ENCODE measurements at regions not wholly inside any gene's neighbourhood (a gene's known extent, or its start where the extent isn't known, plus 50 kb on each side); places are given as distances from the start of the nearest gene placed in this dataset.

GRCh38 chr4:181143250-181143854 is 1099.8 kb upstream of the TENM3 start (continued):
- TF ChIP-seq E4F1 (IDR thresholded peaks at IDR 0.05; ENCODE audit: borderline replicate concordance, partially characterized antibody) (no peak), BMI1 (IDR thresholded peaks at IDR 0.05; ENCODE audit: borderline replicate concordance) (no peak)

GRCh38 chr4:181146051-181146450 is 1097.2 kb upstream of the TENM3 start:
- Histone ChIP-seq H3K4me3 (no peak overlapping the region), H3K4me1 (ENCODE audit: control insufficient read depth, insufficient read depth, low read length) (no peaks in the 10 kb centered on the region), H2AFZ (ENCODE audit: control insufficient read depth, low read depth, low read length) (no peak overlapping the region), H4K20me1 (ENCODE audit: control insufficient read depth, insufficient read depth) (no peaks in the 10 kb centered on the region), H3K4me2 (ENCODE audit: control insufficient read depth, insufficient read depth) (no peak overlapping the region), H3K27ac (ENCODE audit: control insufficient read depth, insufficient read depth) (no peak overlapping the region), H3K9ac (ENCODE audit: control insufficient read depth, insufficient read depth, low read length) (no peak overlapping the region), H3K27me3 (replicated peaks in 1 of 2; ENCODE audit: control insufficient read depth in 2 of 2, insufficient read depth in 2 of 2, low read length in 1 of 2) (no peaks in the 10 kb centered on the region; a peak in 1 of 4 replicates), H3K36me3 (ENCODE audit: control insufficient read depth in 2 of 2, insufficient read depth in 2 of 2, low read length in 1 of 2) (no peaks in the 10 kb centered on the region), H3K9me3 (replicated peaks; ENCODE audit: control insufficient read depth, insufficient read depth, low read length) (no peaks in the 10 kb centered on the region), H3K79me2 (ENCODE audit: control insufficient read depth, insufficient read depth, low read length) (no peaks in the 10 kb centered on the region)
- FAIRE-seq = no peak
- intact Hi-C loops (cut with micrococcal nuclease; ENCODE audit: unreplicated experiment) = loop anchor here (10.0 kb wide), 1 partner anchor 1659 kb away; no protein-coding TSS in a partner anchor
- RAD21 ChIA-PET (ENCODE audit: unreplicated experiment) = interaction anchor here (1.1 kb wide), 1 partner anchor 383 kb away, joined by 3 read pairs; no protein-coding TSS in a partner anchor
- no peak for DNase-seq (ENCODE audit: low read depth, low spot score)
- SMC1A ChIA-PET (ENCODE audit: uncharacterized antibody, unreplicated experiment) = interaction anchor here (1.3 to 2.1 kb wide), 2 partner anchors 11 to 157 kb away, joined by 3 to 5 read pairs; no protein-coding TSS in a partner anchor
- in situ Hi-C loops (cut with MboI) = no loop called here
- BruUV-seq (replicated peaks) = no TSS peak
- no peak for ATAC-seq
- POLR2A ChIA-PET = no interaction called here
- CTCF ChIA-PET = interaction anchor here (0.9 to 1.8 kb wide), 3 partner anchors 16 to 236 kb away, joined by 3 to 5 read pairs (median 4); no protein-coding TSS in a partner anchor
- 80% methylated on average over 1 of the region's 1 CpG for WGBS (ENCODE audit: insufficient coverage, insufficient replicate concordance, low lambda C conversion rate, missing lambda C conversion rate)
- TF ChIP-seq TCF7 (IDR thresholded peaks at IDR 0.05; ENCODE audit: borderline replicate concordance) (no peak), NFYA (IDR thresholded peaks at IDR 0.05; ENCODE audit: borderline replicate concordance, low read depth, low read length) (no peak), KDM1A (IDR thresholded peaks at IDR 0.05; ENCODE audit: borderline replicate concordance) (no peak), ZSCAN29 (IDR thresholded peaks at IDR 0.05) (no peak), ZBTB11 (CRISPR knock-in tag; IDR thresholded peaks at IDR 0.05) (no peak), ESRRA (IDR thresholded peaks at IDR 0.05; ENCODE audit: low read length) (no peak), FOXK2 (IDR thresholded peaks at IDR 0.05) (no peak), BRCA1 (IDR thresholded peaks at IDR 0.05; ENCODE audit: low read depth, low read length) (no peak), BCL3 (IDR thresholded peaks at IDR 0.05; ENCODE audit: borderline replicate concordance, insufficient read depth, low read depth, low read length, poor library complexity, severe bottlenecking) (no peak), EZH2 (IDR thresholded peaks at IDR 0.05; ENCODE audit: borderline replicate concordance, control insufficient read depth, low read depth, low read length) (no peak), NFIC (IDR thresholded peaks at IDR 0.05; ENCODE audit: low read depth, low read length) (no peak), TCF12 (IDR thresholded peaks at IDR 0.05; ENCODE audit: low read depth, low read length) (no peak)

Measured in GM12878 (cell line).